ENCODE measurements at regions not wholly inside any gene's neighbourhood (a gene's known extent, or its start where the extent isn't known, plus 50 kb on each side); places are given as distances from the start of the nearest gene placed in this dataset.

GRCh38 chr3:18778598-18778997 is 353.5 kb upstream of the SATB1 start:
- no peaks in the 10 kb centered on the region for H3K4me1 ChIP-seq (ENCODE audit: control insufficient read depth, insufficient read depth, low read length)
- ChIA-PET POLR2A (no interaction called here), CTCF (no interaction called here)
- H3K4me3 ChIP-seq (ENCODE audit: low read depth, low read length), result no peak overlapping the region
- H3K27ac ChIP-seq (ENCODE audit: extremely low read depth, low read depth, low read length), result no peak overlapping the region
- TF ChIP-seq PRDM10 (tag by site-specific recombination; IDR thresholded peaks at IDR 0.05), result no peak
- no peak for TF ChIP-seq ZNF837 (tag by site-specific recombination; IDR thresholded peaks at IDR 0.05)
- TF ChIP-seq ZBTB21 (tag by site-specific recombination; IDR thresholded peaks at IDR 0.05), result no peak
- TF ChIP-seq ZNF138 (tag by site-specific recombination; IDR thresholded peaks at IDR 0.05; ENCODE audit: borderline replicate concordance), result no peak
- TF ChIP-seq ZNF354C (tag by site-specific recombination; IDR thresholded peaks at IDR 0.05; ENCODE audit: borderline replicate concordance, low read depth), result no peak
- TF ChIP-seq ZFP3 (tag by site-specific recombination; IDR thresholded peaks at IDR 0.05; ENCODE audit: low read depth), result no peak
- TF ChIP-seq ZNF112 (tag by site-specific recombination; IDR thresholded peaks at IDR 0.05), result no peak
- TF ChIP-seq YY1 (tag by site-specific recombination; IDR thresholded peaks at IDR 0.05), result no peak
- TF ChIP-seq ZNF362 (tag by site-specific recombination; IDR thresholded peaks at IDR 0.05), result no peak
- no peak for TF ChIP-seq ZBTB1 (tag by site-specific recombination; IDR thresholded peaks at IDR 0.05)
- no peak for TF ChIP-seq MEIS1 (CRISPR knock-in tag; IDR thresholded peaks at IDR 0.05; ENCODE audit: borderline replicate concordance)
- TF ChIP-seq ZNF157 (tag by site-specific recombination; IDR thresholded peaks at IDR 0.05), result no peak
- TF ChIP-seq KLF10 (tag by site-specific recombination; IDR thresholded peaks at IDR 0.05), result no peak
- no peak for TF ChIP-seq ZNF585B (tag by site-specific recombination; IDR thresholded peaks at IDR 0.05)
- no peak for TF ChIP-seq MYNN (tag by site-specific recombination; IDR thresholded peaks at IDR 0.05; ENCODE audit: borderline replicate concordance)
- TF ChIP-seq ZXDB (tag by site-specific recombination; IDR thresholded peaks at IDR 0.05), result no peak
- no peak for TF ChIP-seq PATZ1 (tag by site-specific recombination; IDR thresholded peaks at IDR 0.05)
- TF ChIP-seq ZNF692 (tag by site-specific recombination; IDR thresholded peaks at IDR 0.05), result no peak
- H3K36me3 ChIP-seq (ENCODE audit: control insufficient read depth in 2 of 2, insufficient read depth in 1 of 2, low read length in 2 of 2), result no peaks in the 10 kb centered on the region
- no peaks in the 10 kb centered on the region for H3K9me3 ChIP-seq (ENCODE audit: control insufficient read depth, insufficient read depth, low read depth, low read length)

- no peaks in the 10 kb centered on the region for H3K36me3 ChIP-seq (ENCODE audit: control insufficient read depth in 2 of 2, insufficient read depth in 1 of 2, low read length in 2 of 2)
- H3K4me1 ChIP-seq (ENCODE audit: control insufficient read depth, insufficient read depth, low read length), result no peaks in the 10 kb centered on the region
- H3K27ac ChIP-seq (ENCODE audit: extremely low read depth, low read depth, low read length), result no peak overlapping the region
- TF ChIP-seq ZNF610 (tag by site-specific recombination; IDR thresholded peaks at IDR 0.05; ENCODE audit: borderline replicate concordance) (no peak), ZNF394 (tag by site-specific recombination; IDR thresholded peaks at IDR 0.05; ENCODE audit: borderline replicate concordance) (no peak), ZNF639 (tag by site-specific recombination; IDR thresholded peaks at IDR 0.05) (no peak), GFI1B (tag by site-specific recombination; IDR thresholded peaks at IDR 0.05) (no peak), ZNF837 (tag by site-specific recombination; IDR thresholded peaks at IDR 0.05) (no peak), AEBP2 (tag by site-specific recombination; IDR thresholded peaks at IDR 0.05; ENCODE audit: borderline replicate concordance) (no peak)
- no peaks in the 10 kb centered on the region for H3K9me3 ChIP-seq (ENCODE audit: control insufficient read depth, insufficient read depth, low read depth, low read length)
- ChIA-PET POLR2A (no interaction called here), CTCF (no interaction called here)
- no peak overlapping the region for H3K4me3 ChIP-seq (ENCODE audit: low read depth, low read length)
These were observed 353.0 kb upstream of the SATB1 start for GRCh38 chr3:18778094-18778493.

Measured in HEK293 (cell line).